GM21447 (cell line): ENCODE measurements at regions not wholly inside any gene's neighbourhood (a gene's known extent, or its start where the extent isn't known, plus 50 kb on each side); places are given as distances from the start of the nearest gene placed in this dataset.

Experiments
- ATAC-seq: cut with Tn5 transposase; IDR thresholded peaks from one replicate; pipeline ENCODE4 v1.9.1; 2021; ENCODE audit not compliant: unreplicated experiment

GRCh38 chr4:14218641-14219040 is 591.1 kb upstream of the BOD1L1 start:
- ATAC-seq: no peak

- no peak for ATAC-seq
Observed at GRCh38 chr4:14221176-14221575, 593.7 kb upstream of the BOD1L1 start.

GRCh38 chr4:14222377-14223029 is 595.0 kb upstream of the BOD1L1 start:
- no peak for ATAC-seq

- no peak for ATAC-seq
Observed at GRCh38 chr4:14223461-14223860, 595.9 kb upstream of the BOD1L1 start.

- ATAC-seq: no peak
Observed at GRCh38 chr4:14225688-14226207, 598.2 kb upstream of the BOD1L1 start.

GRCh38 chr4:14233126-14233525 is 605.6 kb upstream of the BOD1L1 start:
- no peak for ATAC-seq

GRCh38 chr4:14234307-14234706 is 606.8 kb upstream of the BOD1L1 start:
- ATAC-seq: no peak

- no peak for ATAC-seq
Observed at GRCh38 chr4:14236359-14236758, 608.8 kb upstream of the BOD1L1 start.

GRCh38 chr4:14237911-14238310 is 610.4 kb upstream of the BOD1L1 start:
- ATAC-seq: no peak

- no peak for ATAC-seq
Observed at GRCh38 chr4:14241574-14241973, 614.0 kb upstream of the BOD1L1 start.

- no peak for ATAC-seq
Observed at GRCh38 chr4:14247767-14248166, 620.2 kb upstream of the BOD1L1 start.

GRCh38 chr4:14249226-14249625 is 621.7 kb upstream of the BOD1L1 start:
- ATAC-seq: no peak

GRCh38 chr4:14254252-14254651 is 626.7 kb upstream of the BOD1L1 start:
- no peak for ATAC-seq

GRCh38 chr4:14254926-14255325 is 627.4 kb upstream of the BOD1L1 start:
- ATAC-seq: no peak

- ATAC-seq: no peak
Observed at GRCh38 chr4:14257903-14258302, 630.4 kb upstream of the BOD1L1 start.

GRCh38 chr4:14259936-14260335 is 632.4 kb upstream of the BOD1L1 start:
- ATAC-seq: no peak

- ATAC-seq: no peak
Observed at GRCh38 chr4:14260591-14260990, 633.1 kb upstream of the BOD1L1 start.

- no peak for ATAC-seq
Observed at GRCh38 chr4:14262221-14262620, 634.7 kb upstream of the BOD1L1 start.

GRCh38 chr4:14264437-14264836 is 636.9 kb upstream of the BOD1L1 start:
- ATAC-seq: no peak

- no peak for ATAC-seq
Observed at GRCh38 chr4:14265651-14266050, 638.1 kb upstream of the BOD1L1 start.

- no peak for ATAC-seq
Observed at GRCh38 chr4:14267373-14268060, 640.0 kb upstream of the BOD1L1 start.

- ATAC-seq: no peak
Observed at GRCh38 chr4:14269824-14270223, 642.3 kb upstream of the BOD1L1 start.

GRCh38 chr4:14272206-14272605 is 644.7 kb upstream of the BOD1L1 start:
- ATAC-seq: no peak
